ENCODE measurements at regions not wholly inside any gene's neighbourhood (a gene's known extent, or its start where the extent isn't known, plus 50 kb on each side); places are given as distances from the start of the nearest gene placed in this dataset.

GRCh38 chr16:50964491-50964890 is 186.6 kb downstream of the SALL1 start:
- H3K36me3 Mint-ChIP-seq (ENCODE audit: low read depth), result no peaks in the 10 kb centered on the region
- no peak overlapping the region for H3K27ac Mint-ChIP-seq
- H3K4me3 Mint-ChIP-seq, result no peak overlapping the region
- TF ChIP-seq CTCF (IDR thresholded peaks at IDR 0.05), result no peak
- no peak for DNase-seq
- no peaks in the 10 kb centered on the region for H3K4me1 Mint-ChIP-seq (ENCODE audit: low read depth)
- H3K9me3 Mint-ChIP-seq, result peaks cover 9% of the 10 kb centered on the region
- no peaks in the 10 kb centered on the region; the same call in 1 of the 2 replicates for H3K27me3 Mint-ChIP-seq (ENCODE audit: insufficient read depth)

DNA sequence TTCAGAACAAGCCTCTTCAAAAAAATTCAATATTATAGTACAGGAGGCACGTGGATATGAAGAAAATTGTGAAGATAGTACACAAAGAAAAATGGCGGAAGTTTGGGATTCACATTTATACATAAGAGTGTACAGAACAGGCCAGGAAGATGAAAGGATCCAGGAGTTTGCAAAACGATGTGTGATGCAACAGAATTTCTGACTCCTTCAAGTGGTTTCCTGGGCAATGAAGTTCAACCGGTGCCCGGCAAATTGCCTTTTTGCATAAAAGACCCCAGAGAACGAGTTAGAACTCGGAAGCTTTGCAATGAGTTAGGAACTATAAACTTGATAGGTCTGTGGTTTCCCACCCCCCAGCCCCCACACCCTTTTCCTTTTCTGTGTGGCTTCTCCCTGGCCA is 189.1 kb downstream of the SALL1 start:
- no peaks in the 10 kb centered on the region for H3K4me1 Mint-ChIP-seq (ENCODE audit: low read depth)
- H3K4me3 Mint-ChIP-seq, result no peak overlapping the region
- peaks cover 8% of the 10 kb centered on the region for H3K9me3 Mint-ChIP-seq
- no peak for TF ChIP-seq CTCF (IDR thresholded peaks at IDR 0.05)
- no peak for DNase-seq
- no peaks in the 10 kb centered on the region for H3K36me3 Mint-ChIP-seq (ENCODE audit: low read depth)
- no peak overlapping the region for H3K27ac Mint-ChIP-seq
- no peaks in the 10 kb centered on the region; the same call in 1 of the 2 replicates for H3K27me3 Mint-ChIP-seq (ENCODE audit: insufficient read depth)

GRCh38 chr16:50960517-50961202 is 190.4 kb downstream of the SALL1 start:
- Mint-ChIP-seq H3K4me3 (no peak overlapping the region), H3K9me3 (peaks cover 8% of the 10 kb centered on the region), H3K4me1 (ENCODE audit: low read depth) (no peaks in the 10 kb centered on the region), H3K27me3 (ENCODE audit: insufficient read depth) (no peaks in the 10 kb centered on the region; the same call in 1 of the 2 replicates), H3K36me3 (ENCODE audit: low read depth) (no peaks in the 10 kb centered on the region), H3K27ac (no peak overlapping the region)
- no peak for TF ChIP-seq CTCF (IDR thresholded peaks at IDR 0.05)
- DNase-seq, result no peak

DNA sequence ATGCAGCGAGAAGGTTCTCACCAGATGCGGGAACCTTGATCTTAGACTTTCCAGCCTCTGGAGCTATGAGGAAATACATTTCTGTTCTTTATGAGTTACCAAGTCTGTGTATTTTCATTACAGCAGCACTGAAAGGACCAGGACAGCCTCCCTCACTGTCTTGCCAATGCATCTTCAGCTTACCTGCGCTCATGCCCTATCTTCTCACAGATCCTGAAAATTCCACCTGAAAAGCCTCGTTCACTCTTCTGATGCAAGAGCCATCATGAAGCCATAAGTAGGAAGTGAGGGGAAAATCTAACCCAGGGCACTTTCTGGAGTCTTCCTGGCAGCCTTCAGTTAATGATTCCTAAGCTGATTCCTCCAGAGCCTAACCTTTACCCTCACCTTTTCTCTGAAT is 194.0 kb downstream of the SALL1 start:
- Mint-ChIP-seq H3K4me3 (no peak overlapping the region), H3K4me1 (ENCODE audit: low read depth) (no peaks in the 10 kb centered on the region), H3K27me3 (ENCODE audit: insufficient read depth) (peaks cover 2% of the 10 kb centered on the region; the same call in 1 of the 2 replicates), H3K9me3 (peaks cover 8% of the 10 kb centered on the region), H3K27ac (no peak overlapping the region), H3K36me3 (ENCODE audit: low read depth) (no peaks in the 10 kb centered on the region)
- no peak for TF ChIP-seq CTCF (IDR thresholded peaks at IDR 0.05)
- no peak for DNase-seq

GRCh38 chr16:50956637-50957036 is 194.4 kb downstream of the SALL1 start:
- H3K27ac Mint-ChIP-seq, result no peak overlapping the region
- TF ChIP-seq CTCF (IDR thresholded peaks at IDR 0.05), result no peak
- H3K9me3 Mint-ChIP-seq, result peaks cover 8% of the 10 kb centered on the region
- H3K4me3 Mint-ChIP-seq, result no peak overlapping the region
- no peak for DNase-seq
- H3K27me3 Mint-ChIP-seq (ENCODE audit: insufficient read depth), result peaks cover 2% of the 10 kb centered on the region; the same call in 1 of the 2 replicates
- no peaks in the 10 kb centered on the region for H3K36me3 Mint-ChIP-seq (ENCODE audit: low read depth)
- no peaks in the 10 kb centered on the region for H3K4me1 Mint-ChIP-seq (ENCODE audit: low read depth)

Data from HFFc6 (cell line).